Suprapubic skin (tissue), 3 donors: ENCODE measurements at regions not wholly inside any gene's neighbourhood (a gene's known extent, or its start where the extent isn't known, plus 50 kb on each side); places are given as distances from the start of the nearest gene placed in this dataset.

Source experiments
- CTCF ChIP-seq, 2 donors: fragments of 200-600 bp in 1 of 2; fragments of 450-650 bp in 1 of 2; sonication (generic) in 1 of 2; IDR thresholded peaks; one replicate each; pipeline ENCODE4 v1.5.1; 2016 to 2019; ENCODE audit warnings: antibody characterized with exemption in 2 of 2, mild to moderate bottlenecking in 1 of 2, moderate library complexity in 1 of 2
- EP300 ChIP-seq: sonication (generic); formaldehyde crosslinking; IDR thresholded peaks from one replicate; pipeline ENCODE4 v1.6.1; 2017; ENCODE audit warnings: antibody characterized with exemption

GRCh38 chr1:228925691-228926090 is 190.4 kb downstream of the RHOU start:
- no peak for TF ChIP-seq CTCF (IDR thresholded peaks at IDR 0.05)
- no peak for TF ChIP-seq EP300
